ENCODE measurements at regions not wholly inside any gene's neighbourhood (a gene's known extent, or its start where the extent isn't known, plus 50 kb on each side); places are given as distances from the start of the nearest gene placed in this dataset.

DNA sequence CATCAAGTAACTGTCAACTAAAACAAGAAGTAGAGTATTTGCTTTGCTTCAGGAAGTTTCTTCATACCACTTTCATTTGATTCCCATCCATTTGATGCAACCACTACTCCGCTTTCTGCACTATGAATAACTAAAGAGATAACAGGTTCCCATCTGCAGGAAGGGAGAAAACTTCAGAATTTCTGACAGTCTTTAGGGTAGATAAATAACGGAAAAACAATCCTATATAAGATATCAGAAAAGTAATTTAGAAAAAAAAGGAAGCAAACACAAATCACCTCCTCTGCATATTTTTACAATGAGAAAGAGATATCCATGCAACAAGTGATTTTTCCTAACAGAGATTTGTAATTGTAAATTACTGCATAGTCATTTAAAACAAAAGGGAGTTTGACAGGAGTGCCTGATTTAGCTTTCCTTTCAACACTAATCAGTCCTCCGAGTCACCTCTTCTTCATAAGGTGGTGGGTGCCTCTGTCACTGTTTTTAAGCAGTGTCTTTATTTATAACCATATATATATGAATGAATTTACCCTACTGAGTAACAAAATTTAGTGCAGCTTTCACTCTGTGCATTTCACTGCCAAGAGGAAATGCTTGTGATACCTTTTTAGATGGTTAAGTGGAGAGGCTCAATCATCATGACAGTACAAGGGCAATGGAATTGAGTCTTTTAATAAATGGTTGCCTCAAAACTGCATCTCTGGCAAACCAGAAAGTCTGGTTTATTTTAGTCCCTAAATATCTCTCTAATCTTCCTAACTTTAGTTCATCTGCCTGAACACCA, 1920.4 kb downstream of the MRPL39 start:
- no peak overlapping the region for H3K4me3 ChIP-seq (ENCODE audit: control insufficient read depth, low read depth, low read length)
- TF ChIP-seq, protein P1, sequence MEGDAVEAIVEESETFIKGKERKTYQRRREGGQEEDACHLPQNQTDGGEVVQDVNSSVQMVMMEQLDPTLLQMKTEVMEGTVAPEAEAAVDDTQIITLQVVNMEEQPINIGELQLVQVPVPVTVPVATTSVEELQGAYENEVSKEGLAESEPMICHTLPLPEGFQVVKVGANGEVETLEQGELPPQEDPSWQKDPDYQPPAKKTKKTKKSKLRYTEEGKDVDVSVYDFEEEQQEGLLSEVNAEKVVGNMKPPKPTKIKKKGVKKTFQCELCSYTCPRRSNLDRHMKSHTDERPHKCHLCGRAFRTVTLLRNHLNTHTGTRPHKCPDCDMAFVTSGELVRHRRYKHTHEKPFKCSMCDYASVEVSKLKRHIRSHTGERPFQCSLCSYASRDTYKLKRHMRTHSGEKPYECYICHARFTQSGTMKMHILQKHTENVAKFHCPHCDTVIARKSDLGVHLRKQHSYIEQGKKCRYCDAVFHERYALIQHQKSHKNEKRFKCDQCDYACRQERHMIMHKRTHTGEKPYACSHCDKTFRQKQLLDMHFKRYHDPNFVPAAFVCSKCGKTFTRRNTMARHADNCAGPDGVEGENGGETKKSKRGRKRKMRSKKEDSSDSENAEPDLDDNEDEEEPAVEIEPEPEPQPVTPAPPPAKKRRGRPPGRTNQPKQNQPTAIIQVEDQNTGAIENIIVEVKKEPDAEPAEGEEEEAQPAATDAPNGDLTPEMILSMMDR (IDR thresholded peaks at IDR 0.05; ENCODE audit: control insufficient read depth, insufficient read depth, low read depth, low read length, missing control alignments), result no peak
- no peak for DNase-seq (ENCODE audit: low read depth)

DNA sequence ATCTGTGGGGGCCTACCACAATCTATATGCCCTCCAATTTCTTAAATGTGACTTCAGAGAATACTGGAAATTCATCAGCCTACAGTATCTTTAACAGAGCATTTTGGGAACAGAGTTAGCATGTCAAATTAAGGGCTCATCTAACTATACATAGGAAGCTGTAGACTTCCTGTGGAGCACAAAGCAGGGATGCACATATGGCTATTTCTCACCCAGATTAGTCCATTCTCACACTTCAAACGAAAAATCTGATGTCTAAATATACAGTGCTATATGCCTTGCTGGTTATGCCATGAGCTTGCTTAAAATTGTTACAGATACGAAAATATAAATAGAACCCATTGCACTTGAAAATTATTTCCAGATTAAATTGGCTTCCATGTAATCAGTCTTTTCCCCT, 1922.8 kb downstream of the MRPL39 start:
- TF ChIP-seq, protein P1 (IDR thresholded peaks at IDR 0.05; ENCODE audit: control insufficient read depth, insufficient read depth, low read depth, low read length, missing control alignments), result no peak
- no peak overlapping the region for H3K4me3 ChIP-seq (ENCODE audit: control insufficient read depth, low read depth, low read length)
- DNase-seq (ENCODE audit: low read depth), result no peak

DNA sequence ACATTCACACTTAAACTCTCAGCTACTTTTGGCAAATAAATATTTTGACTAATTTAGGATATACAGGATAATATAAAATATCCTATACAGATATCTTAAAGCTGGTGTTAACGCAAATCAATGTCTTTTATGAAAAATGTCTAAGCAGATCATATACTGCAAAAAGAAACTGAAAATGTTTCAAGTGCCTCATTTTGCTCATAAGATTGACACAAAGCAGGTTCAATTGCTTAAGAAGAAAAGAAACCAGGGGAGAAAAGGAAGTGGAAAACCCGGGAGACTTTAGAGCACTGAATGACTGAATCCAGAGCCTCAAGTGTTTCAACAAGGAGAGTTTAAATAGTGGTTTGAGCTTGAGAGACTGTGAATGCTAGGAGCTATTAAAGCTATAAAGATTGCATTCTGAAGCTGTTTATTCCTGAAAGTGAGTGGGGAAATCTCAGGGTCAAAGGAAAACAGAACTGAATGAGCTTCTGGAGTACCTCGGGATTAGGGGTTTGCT, 1943.0 kb downstream of the MRPL39 start:
- no peak for DNase-seq (ENCODE audit: low read depth)
- no peak overlapping the region for H3K4me3 ChIP-seq (ENCODE audit: control insufficient read depth, low read depth, low read length)
- TF ChIP-seq, protein P1 (IDR thresholded peaks at IDR 0.05; ENCODE audit: control insufficient read depth, insufficient read depth, low read depth, low read length, missing control alignments), result no peak

DNA sequence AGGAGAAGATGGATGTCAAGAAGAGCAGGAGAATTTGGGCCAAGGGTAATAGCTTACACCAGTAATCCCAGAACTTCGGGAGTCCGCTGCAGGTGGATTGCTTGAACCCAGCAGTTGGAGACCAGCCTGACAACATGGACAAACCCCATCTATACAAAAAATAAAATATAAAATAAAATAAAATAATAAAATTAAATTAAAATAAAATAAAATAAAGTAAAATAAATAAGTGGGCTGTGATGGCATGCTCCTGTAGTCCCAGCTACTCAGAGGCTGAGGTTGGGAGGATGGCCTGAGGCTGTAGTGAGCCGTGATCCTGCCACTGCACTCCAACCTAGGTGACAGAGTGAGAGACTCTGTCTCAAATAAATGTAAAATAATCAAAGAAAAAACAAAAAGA, 1946.7 kb downstream of the MRPL39 start:
- DNase-seq (ENCODE audit: low read depth), result no peak
- TF ChIP-seq, protein P1 (IDR thresholded peaks at IDR 0.05; ENCODE audit: control insufficient read depth, insufficient read depth, low read depth, low read length, missing control alignments), result no peak
- H3K4me3 ChIP-seq (ENCODE audit: control insufficient read depth, low read depth, low read length), result no peak overlapping the region

DNA sequence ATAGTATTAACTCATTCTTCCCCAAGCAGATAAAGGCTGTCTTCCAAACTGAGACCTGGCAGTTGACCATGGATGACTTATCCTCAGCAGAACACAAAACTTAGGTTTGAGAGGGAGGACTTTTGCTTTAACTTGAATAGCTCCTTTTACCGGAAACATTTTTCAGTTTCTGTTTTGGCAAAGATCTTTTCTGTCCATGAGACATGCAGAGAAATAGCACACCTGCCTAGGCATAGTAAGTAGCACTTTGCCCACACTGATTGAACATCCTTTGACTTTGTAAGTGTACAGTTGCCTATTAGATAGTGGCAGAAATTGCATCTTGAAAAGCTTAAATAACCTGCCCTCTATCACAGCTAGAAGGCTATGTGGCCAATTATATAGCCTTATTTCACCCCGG, 1962.5 kb downstream of the MRPL39 start:
- TF ChIP-seq, protein P1 (IDR thresholded peaks at IDR 0.05; ENCODE audit: control insufficient read depth, insufficient read depth, low read depth, low read length, missing control alignments), result no peak
- no peak overlapping the region for H3K4me3 ChIP-seq (ENCODE audit: control insufficient read depth, low read depth, low read length)
- no peak for DNase-seq (ENCODE audit: low read depth)

DNA sequence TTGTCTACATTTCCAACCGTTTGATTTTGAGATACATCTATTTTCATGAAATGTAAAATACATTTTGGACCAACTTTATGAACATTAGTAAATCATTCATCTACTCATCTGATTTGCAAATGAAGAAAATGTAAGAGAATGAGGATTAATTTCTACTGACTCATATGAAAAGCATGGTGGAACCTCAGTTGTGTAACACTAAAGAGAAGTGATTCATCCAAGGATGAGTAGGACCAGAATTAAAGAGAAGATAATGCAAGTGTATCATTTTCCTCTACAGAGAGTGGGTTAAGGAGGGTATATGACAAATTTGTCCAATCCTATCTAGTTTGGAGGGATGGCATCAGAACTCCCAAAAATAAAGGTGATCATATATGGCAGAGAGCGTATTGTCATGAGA, 1967.6 kb downstream of the MRPL39 start:
- H3K4me3 ChIP-seq (ENCODE audit: control insufficient read depth, low read depth, low read length), result no peak overlapping the region
- DNase-seq (ENCODE audit: low read depth), result no peak
- TF ChIP-seq, protein P1 (IDR thresholded peaks at IDR 0.05; ENCODE audit: control insufficient read depth, insufficient read depth, low read depth, low read length, missing control alignments), result no peak

All from AG09309 (cell line).